OCI-M1 (cell line): ENCODE measurements at regions not wholly inside any gene's neighbourhood (a gene's known extent, or its start where the extent isn't known, plus 50 kb on each side); places are given as distances from the start of the nearest gene placed in this dataset.
"Not testable (repeated sequence)": the region's sequence is repeated elsewhere in the genome, so short reads cannot be mapped to it uniquely, and the experiment has no call there.

Source experiments
- DNase-seq: peaks from one replicate; lab custom pipeline; 2025; lab: John Stamatoyannopoulos, UW

DNA sequence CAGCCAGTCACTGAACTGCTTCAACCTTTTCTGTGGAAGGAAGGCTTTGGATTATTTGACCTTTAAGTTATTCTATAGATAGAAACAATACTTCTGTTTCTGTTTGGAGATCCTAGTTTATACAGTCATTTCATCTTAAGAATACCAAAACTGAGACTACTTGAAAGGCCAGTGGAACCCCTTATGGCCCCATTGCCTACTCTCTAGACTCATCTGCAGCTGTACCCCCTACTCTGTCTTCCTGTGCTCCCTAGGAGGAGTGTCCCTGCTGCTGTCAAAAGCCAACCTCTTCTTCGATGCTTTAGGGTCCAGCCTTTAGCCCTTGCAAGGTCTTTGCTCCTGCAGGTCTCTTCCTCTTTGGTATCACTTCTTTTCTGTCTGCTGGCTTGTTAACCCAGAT is 169.6 kb downstream of the EDEM1 start:
- DNase-seq, result no peak

DNA sequence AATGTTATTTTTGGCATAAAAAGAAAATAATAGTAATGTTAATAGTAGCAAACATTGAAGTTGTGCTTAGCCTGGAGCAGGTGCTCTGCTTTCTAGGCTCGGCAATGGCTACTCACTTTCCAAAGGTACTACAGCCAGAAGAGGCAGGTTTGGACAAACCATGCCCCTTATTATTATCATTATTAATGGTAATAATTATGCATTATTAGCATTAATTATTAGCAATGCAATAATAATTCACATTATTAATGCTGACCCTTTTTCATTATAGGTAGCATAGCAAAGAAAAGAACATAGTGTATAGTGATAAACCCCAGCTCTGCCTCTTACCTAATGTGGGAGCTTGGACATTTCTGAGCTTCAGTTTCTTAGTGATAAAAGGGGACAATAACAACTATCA is 171.4 kb downstream of the EDEM1 start:
- DNase-seq, result no peak

DNA sequence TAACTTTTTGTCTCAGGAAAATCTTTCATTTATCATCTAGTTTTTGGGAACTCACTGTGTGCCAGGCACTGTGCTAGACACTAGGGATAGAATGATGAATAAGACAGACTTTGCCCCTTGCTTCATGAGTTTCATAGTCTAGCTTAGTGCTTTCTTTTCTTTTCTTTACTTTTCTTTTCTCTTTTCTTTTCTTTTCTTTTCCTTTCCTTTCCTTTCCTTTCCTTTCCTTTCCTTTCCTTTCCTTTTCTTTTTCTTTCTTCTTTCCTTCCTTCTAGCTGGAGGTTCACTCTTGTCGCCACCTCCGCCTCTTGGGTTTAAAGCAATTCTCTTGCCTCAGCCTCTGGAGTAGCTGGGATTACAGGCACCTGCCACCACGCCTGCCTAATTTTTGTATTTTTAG is 172.9 kb downstream of the EDEM1 start:
- no peak for DNase-seq

DNA sequence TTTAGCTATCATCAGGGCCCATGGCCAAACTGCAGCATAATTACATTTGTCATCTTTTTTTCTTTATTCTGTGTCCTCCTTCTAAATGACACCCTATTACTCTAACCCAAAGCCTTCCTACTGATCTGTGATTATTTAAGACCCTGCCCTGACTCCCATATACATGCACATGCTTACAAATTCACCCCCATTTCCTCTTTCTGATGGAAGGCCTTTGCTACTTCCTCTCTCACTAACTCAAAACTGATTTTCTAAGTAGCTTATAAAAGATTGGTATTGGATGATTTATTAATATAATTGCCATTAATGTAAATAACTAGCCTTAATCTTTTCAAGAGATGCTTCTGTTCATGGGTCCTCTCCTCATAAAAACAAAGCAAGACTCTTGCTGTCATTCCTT is 179.2 kb downstream of the EDEM1 start:
- no peak for DNase-seq

- not testable (repeated sequence) for DNase-seq
These were observed 184.0 kb downstream of the EDEM1 start for GRCh38 chr3:5371555-5371954.

DNA sequence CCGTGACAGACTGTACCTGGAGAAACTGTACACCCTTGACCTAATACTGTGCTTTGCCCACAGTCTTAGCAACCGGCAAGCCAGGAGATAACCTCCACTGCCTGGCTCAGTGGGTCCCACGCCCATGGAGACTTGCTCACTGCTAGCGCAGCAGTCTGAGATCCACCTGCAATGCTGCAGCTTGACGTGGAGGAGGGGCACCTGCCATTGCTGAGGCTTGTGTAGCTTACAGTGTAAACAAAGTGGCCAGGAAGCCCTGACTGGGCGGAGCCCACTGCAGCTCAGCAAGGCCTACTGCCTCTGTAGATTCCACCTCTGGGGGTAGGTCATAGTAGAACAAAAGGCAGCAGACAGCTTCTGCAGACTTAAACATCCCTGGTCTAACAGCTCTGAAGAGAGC is 189.3 kb downstream of the EDEM1 start:
- no peak for DNase-seq

- DNase-seq, result not testable (repeated sequence)
These were observed 191.8 kb downstream of the EDEM1 start for GRCh38 chr3:5379266-5379665.

- not testable (repeated sequence) for DNase-seq
These were observed 196.2 kb downstream of the EDEM1 start for GRCh38 chr3:5383486-5384263.

GRCh38 chr3:5384557-5385236 is 197.2 kb downstream of the EDEM1 start:
- DNase-seq, result peak; percentile 11

DNA sequence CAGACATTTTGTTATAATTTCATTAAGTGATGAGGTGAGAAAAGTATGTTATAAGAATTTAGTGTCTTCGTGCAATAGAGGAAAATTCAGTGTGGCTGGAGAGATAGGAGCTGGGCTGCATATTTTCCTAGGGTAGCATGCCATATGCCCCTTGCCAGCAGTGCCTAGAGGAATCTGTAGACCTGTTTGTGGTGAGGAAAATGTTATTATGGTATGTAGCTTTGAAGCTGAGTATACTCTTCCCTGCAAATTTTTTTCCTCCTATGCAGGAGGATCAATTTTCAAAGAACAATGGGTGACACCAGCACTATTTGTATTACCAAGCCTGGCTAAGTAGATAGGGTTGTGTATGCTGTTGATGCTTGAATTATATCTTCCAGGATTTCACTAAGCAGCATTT is 200.6 kb downstream of the EDEM1 start:
- DNase-seq, result no peak

GRCh38 chr3:5389057-5389456 is 201.6 kb downstream of the EDEM1 start:
- DNase-seq, result no peak

GRCh38 chr3:5390221-5390620 is 202.7 kb downstream of the EDEM1 start:
- DNase-seq, result no peak

DNA sequence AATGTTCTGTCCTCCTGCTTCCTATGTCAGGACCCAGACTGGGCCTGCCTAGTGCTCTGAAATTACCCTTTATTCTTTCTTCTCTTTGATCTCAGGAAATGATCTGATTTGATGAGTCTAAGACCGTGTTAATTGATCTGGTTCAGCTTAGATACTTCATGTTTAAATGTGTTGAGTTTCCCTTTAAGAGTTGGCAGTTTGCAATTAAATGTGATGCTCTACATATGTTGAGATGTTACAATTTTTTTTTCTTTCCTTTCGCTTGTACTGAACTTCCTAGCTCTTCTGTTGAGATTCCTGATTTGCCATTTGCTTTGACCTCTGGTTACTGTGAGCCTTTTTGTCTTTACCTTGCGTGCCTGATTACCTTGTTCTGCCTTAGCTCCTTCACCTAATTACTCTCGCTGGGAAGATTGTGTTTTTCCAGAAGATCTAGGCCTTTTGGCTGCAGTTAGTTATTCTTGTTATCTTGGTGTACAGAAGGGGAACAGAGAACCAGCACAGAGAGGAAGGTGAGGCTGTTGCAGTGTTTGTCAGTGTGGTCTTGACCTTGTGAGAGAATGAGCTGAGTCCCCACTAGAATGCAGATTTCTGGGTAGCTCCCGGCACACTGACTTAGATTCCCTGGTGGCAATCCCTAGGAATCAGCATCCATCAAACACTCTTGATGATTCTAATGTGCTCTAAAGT is 203.6 kb downstream of the EDEM1 start:
- DNase-seq, result no peak

- DNase-seq, result no peak
These were observed 213.5 kb downstream of the EDEM1 start for GRCh38 chr3:5401002-5401401.

GRCh38 chr3:5404718-5405117 is 217.2 kb downstream of the EDEM1 start:
- no peak for DNase-seq

- no peak for DNase-seq
These were observed 224.3 kb downstream of the EDEM1 start for GRCh38 chr3:5411786-5412185.

- DNase-seq, result no peak
These were observed 235.6 kb downstream of the EDEM1 start for GRCh38 chr3:5423076-5423475.

- peak; percentile 62 for DNase-seq
These were observed 236.0 kb downstream of the EDEM1 start for GRCh38 chr3:5423523-5423922.

- DNase-seq, result no peak
These were observed 237.9 kb downstream of the EDEM1 start for GRCh38 chr3:5425371-5425770.

DNA sequence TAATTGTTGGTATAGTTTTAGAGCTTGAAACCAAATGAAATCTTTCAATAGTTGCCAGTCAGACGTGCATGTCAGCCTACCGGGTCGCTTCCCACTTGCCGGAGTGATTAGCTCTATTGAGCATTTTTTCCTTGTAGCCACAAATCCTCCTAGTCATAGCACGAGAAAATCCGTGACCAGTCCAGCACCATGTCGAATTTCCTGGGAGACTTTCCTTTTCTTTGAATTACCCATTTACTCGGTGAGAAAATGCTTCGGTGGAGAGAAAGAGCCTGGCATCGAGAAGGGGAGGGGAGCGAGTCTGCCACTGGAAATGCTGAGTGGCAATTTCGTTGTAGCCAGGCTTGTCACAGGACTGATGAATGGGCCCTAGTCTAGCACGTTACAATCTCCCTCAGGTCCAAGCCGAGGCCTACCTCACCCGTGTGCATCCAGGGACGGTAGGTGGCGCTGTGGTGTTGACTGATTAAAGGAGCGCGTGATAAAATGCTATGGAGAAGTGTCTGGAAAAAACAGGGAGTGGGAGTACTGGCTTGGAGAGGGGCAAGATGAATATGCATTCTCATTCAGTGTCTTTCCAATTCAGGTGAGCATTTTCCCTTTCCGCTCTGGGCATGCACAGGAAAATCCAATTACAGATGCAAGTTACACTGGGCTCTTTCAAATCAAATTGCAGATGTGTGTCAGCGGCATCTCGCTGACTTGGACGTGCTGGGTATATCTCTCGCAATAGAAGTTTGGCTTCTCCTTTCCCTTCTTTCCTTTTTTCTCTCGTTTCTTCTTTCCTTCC is 238.8 kb downstream of the EDEM1 start:
- DNase-seq, result peak; percentile 95

- DNase-seq, result no peak
These were observed 239.5 kb downstream of the EDEM1 start for GRCh38 chr3:5427021-5427420.

DNA sequence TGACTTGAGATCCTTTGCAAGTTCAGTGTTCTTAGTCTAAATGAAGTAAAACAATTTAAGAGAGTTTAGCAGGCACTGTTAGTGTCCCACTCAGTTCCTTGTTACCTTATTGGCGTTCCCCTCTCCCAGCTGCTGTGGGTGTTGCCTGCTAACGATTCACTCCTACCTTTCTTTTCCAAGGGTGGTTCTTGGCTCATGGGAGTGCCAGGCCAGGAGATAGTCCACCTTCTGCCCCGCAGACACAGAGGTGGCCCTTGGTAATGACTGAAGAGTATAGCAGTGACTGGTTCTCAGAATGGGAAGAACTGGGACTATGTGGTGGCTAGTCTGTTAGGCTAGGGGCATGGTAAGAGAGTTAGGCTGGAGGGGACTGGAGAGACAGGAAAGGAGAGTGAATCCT is 240.4 kb downstream of the EDEM1 start:
- no peak for DNase-seq
